ENCODE measurements at regions not wholly inside any gene's neighbourhood (a gene's known extent, or its start where the extent isn't known, plus 50 kb on each side); places are given as distances from the start of the nearest gene placed in this dataset.

GRCh38 chr1:69128204-69128603, 439.5 kb upstream of the LRRC7 start:
- Mint-ChIP-seq H3K4me3 (ENCODE audit: unreplicated experiment) (no peak overlapping the region), H3K27me3 (ENCODE audit: insufficient read depth, unreplicated experiment) (no peaks in the 10 kb centered on the region), H3K4me1 (ENCODE audit: low read depth, unreplicated experiment) (no peaks in the 10 kb centered on the region), H3K36me3 (ENCODE audit: insufficient read depth, unreplicated experiment) (no peaks in the 10 kb centered on the region), H3K9me3 (ENCODE audit: unreplicated experiment) (no peaks in the 10 kb centered on the region), H3K27ac (ENCODE audit: unreplicated experiment) (no peak overlapping the region)
- no TSS peak for BruUV-seq (replicated peaks)
- TF ChIP-seq, protein P1, sequence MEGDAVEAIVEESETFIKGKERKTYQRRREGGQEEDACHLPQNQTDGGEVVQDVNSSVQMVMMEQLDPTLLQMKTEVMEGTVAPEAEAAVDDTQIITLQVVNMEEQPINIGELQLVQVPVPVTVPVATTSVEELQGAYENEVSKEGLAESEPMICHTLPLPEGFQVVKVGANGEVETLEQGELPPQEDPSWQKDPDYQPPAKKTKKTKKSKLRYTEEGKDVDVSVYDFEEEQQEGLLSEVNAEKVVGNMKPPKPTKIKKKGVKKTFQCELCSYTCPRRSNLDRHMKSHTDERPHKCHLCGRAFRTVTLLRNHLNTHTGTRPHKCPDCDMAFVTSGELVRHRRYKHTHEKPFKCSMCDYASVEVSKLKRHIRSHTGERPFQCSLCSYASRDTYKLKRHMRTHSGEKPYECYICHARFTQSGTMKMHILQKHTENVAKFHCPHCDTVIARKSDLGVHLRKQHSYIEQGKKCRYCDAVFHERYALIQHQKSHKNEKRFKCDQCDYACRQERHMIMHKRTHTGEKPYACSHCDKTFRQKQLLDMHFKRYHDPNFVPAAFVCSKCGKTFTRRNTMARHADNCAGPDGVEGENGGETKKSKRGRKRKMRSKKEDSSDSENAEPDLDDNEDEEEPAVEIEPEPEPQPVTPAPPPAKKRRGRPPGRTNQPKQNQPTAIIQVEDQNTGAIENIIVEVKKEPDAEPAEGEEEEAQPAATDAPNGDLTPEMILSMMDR (IDR thresholded peaks at IDR 0.05; ENCODE audit: insufficient read depth in 1 of 2, low read depth in 1 of 2, low read length in 1 of 2, severe bottlenecking in 1 of 2, unreplicated experiment in 1 of 2), result no peak
- intact Hi-C loops (cut with micrococcal nuclease; ENCODE audit: unreplicated experiment), result no loop called here
- ChIA-PET CTCF (no interaction called here), POLR2A (no interaction called here)
- no peaks in the 10 kb centered on the region for H3K36me3 ChIP-seq (ENCODE audit: control insufficient read depth, insufficient read depth, low read length)
- H3K27me3 ChIP-seq (replicated peaks; ENCODE audit: control insufficient read depth, insufficient read depth, low read length), result no peaks in the 10 kb centered on the region
- H3K9me3 ChIP-seq, result no peaks in the 10 kb centered on the region
- H3K4me3 ChIP-seq (ENCODE audit: low read depth, low read length), result no peak overlapping the region
- H3K4me1 ChIP-seq, result no peaks in the 10 kb centered on the region
- no peak for DNase-seq

- H3K27me3 ChIP-seq (replicated peaks; ENCODE audit: control insufficient read depth, insufficient read depth, low read length), result no peaks in the 10 kb centered on the region
- DNase-seq, result no peak
- Mint-ChIP-seq H3K4me1 (ENCODE audit: low read depth, unreplicated experiment) (no peaks in the 10 kb centered on the region), H3K27ac (ENCODE audit: unreplicated experiment) (no peak overlapping the region), H3K36me3 (ENCODE audit: insufficient read depth, unreplicated experiment) (no peaks in the 10 kb centered on the region), H3K4me3 (ENCODE audit: unreplicated experiment) (no peak overlapping the region), H3K27me3 (ENCODE audit: insufficient read depth, unreplicated experiment) (no peaks in the 10 kb centered on the region), H3K9me3 (ENCODE audit: unreplicated experiment) (no peaks in the 10 kb centered on the region)
- no TSS peak for BruUV-seq (replicated peaks)
- intact Hi-C loops (cut with micrococcal nuclease; ENCODE audit: unreplicated experiment), result no loop called here
- no peak overlapping the region for H3K4me3 ChIP-seq (ENCODE audit: low read depth, low read length)
- ChIA-PET CTCF (no interaction called here), POLR2A (no interaction called here)
- H3K36me3 ChIP-seq (ENCODE audit: control insufficient read depth, insufficient read depth, low read length), result no peaks in the 10 kb centered on the region
- TF ChIP-seq, protein P1 (IDR thresholded peaks at IDR 0.05; ENCODE audit: insufficient read depth in 1 of 2, low read depth in 1 of 2, low read length in 1 of 2, severe bottlenecking in 1 of 2, unreplicated experiment in 1 of 2), result no peak
- H3K9me3 ChIP-seq, result no peaks in the 10 kb centered on the region
- H3K4me1 ChIP-seq, result no peaks in the 10 kb centered on the region
These were observed 438.2 kb upstream of the LRRC7 start for GRCh38 chr1:69129538-69129937.

- no peaks in the 10 kb centered on the region for H3K9me3 Mint-ChIP-seq (ENCODE audit: unreplicated experiment)
- H3K4me3 ChIP-seq (ENCODE audit: low read depth, low read length), result no peak overlapping the region
- H3K4me1 ChIP-seq, result no peaks in the 10 kb centered on the region
- no peaks in the 10 kb centered on the region for H3K36me3 ChIP-seq (ENCODE audit: control insufficient read depth, insufficient read depth, low read length)
- H3K36me3 Mint-ChIP-seq (ENCODE audit: insufficient read depth, unreplicated experiment), result no peaks in the 10 kb centered on the region
- no peaks in the 10 kb centered on the region for H3K27me3 Mint-ChIP-seq (ENCODE audit: insufficient read depth, unreplicated experiment)
- H3K4me3 Mint-ChIP-seq (ENCODE audit: unreplicated experiment), result no peak overlapping the region
- BruUV-seq (replicated peaks), result no TSS peak
- CTCF ChIA-PET, result no interaction called here
- intact Hi-C loops (cut with micrococcal nuclease; ENCODE audit: unreplicated experiment), result no loop called here
- no peak overlapping the region for H3K27ac Mint-ChIP-seq (ENCODE audit: unreplicated experiment)
- POLR2A ChIA-PET, result no interaction called here
- no peaks in the 10 kb centered on the region for H3K4me1 Mint-ChIP-seq (ENCODE audit: low read depth, unreplicated experiment)
- H3K27me3 ChIP-seq (replicated peaks; ENCODE audit: control insufficient read depth, insufficient read depth, low read length), result no peaks in the 10 kb centered on the region
- no peaks in the 10 kb centered on the region for H3K9me3 ChIP-seq
- no peak for DNase-seq
- TF ChIP-seq, protein P1 (IDR thresholded peaks at IDR 0.05; ENCODE audit: insufficient read depth in 1 of 2, low read depth in 1 of 2, low read length in 1 of 2, severe bottlenecking in 1 of 2, unreplicated experiment in 1 of 2), result no peak
These were observed 429.6 kb upstream of the LRRC7 start for GRCh38 chr1:69138172-69138571.
